Activated CD4-positive, alpha-beta T cell treated with anti-CD3 and anti-CD28 coated beads for 36 hours (primary cell): ENCODE measurements at regions not wholly inside any gene's neighbourhood (a gene's known extent, or its start where the extent isn't known, plus 50 kb on each side); places are given as distances from the start of the nearest gene placed in this dataset.

Experiments used
- ATAC-seq: fragments of 200-7000 bp; cut with Tn5 transposase; one replicate; pipeline ENCODE4 v1.10.0; 2021; ENCODE audit warnings: mild to moderate bottlenecking, moderate library complexity
- CTCF ChIA-PET: fragments of 350-600 bp; sonication (Branson Sonifier 250); formaldehyde crosslinking; loops from one replicate; lab custom pipeline; 2021; ENCODE audit warnings: antibody characterized with exemption; lab: Charles Lee
- POLR2A ChIA-PET: fragments of 350-600 bp; sonication (Branson Sonifier 250); formaldehyde crosslinking; loops from one replicate; lab custom pipeline; 2021; ENCODE audit warnings: antibody characterized with exemption, inconsistent platforms; lab: Charles Lee
- DNase-seq: peaks from one replicate; pipeline ENCODE4 v3.0.0-alpha.2; 2020
- H3K27ac Mint-ChIP-seq: one replicate; pipeline ENCODE4 v1.8.0; 2021; ENCODE audit warnings: mixed read lengths
- H3K27me3 Mint-ChIP-seq: one replicate; pipeline ENCODE4 v1.8.0; 2021; ENCODE audit warnings: mixed read lengths
- H3K36me3 Mint-ChIP-seq: one replicate; pipeline ENCODE4 v1.8.0; 2021; ENCODE audit warnings: low read depth, mixed read lengths
- H3K4me1 Mint-ChIP-seq: one replicate; pipeline ENCODE4 v1.8.0; 2021; ENCODE audit warnings: mixed read lengths
- H3K4me3 Mint-ChIP-seq: one replicate; pipeline ENCODE4 v1.8.0; 2021; ENCODE audit warnings: mild to moderate bottlenecking, moderate library complexity, mixed read lengths
- H3K9me3 Mint-ChIP-seq: one replicate; pipeline ENCODE4 v1.8.0; 2021; ENCODE audit warnings: low read depth, mixed read lengths
- intact Hi-C, 2 experiments: fragments of 100-400 bp; cut with DNase I in 1 of 2; cut with micrococcal nuclease in 1 of 2; formaldehyde crosslinking; loops; one replicate each; pipeline versions ENCODE4 v1.14.2 to v1.15.1; 2022 to 2024; cut with DNase I, micrococcal nuclease

GRCh38 chr13:59408738-59409137 lies 755.0 kb downstream of the DIAPH3 start:
- CTCF ChIA-PET, result interaction anchor here (0.6 kb wide), 1 partner anchor 266 kb away, joined by 3 read pairs; no protein-coding TSS in a partner anchor
- H3K4me3 Mint-ChIP-seq, result no peak overlapping the region
- no peak overlapping the region for H3K27ac Mint-ChIP-seq
- DNase-seq (no peak), ATAC-seq (no peak)
- H3K4me1 Mint-ChIP-seq, result peaks cover 13% of the 10 kb centered on the region
- POLR2A ChIA-PET, result no interaction called here
- intact Hi-C loops, result no loop called here
- H3K9me3 Mint-ChIP-seq, result peaks cover 10% of the 10 kb centered on the region
- H3K27me3 Mint-ChIP-seq, result peaks cover 2% of the 10 kb centered on the region
- no peaks in the 10 kb centered on the region for H3K36me3 Mint-ChIP-seq

- H3K9me3 Mint-ChIP-seq, result peaks cover 10% of the 10 kb centered on the region
- CTCF ChIA-PET, result interaction anchor here (0.6 kb wide), 1 partner anchor 265 kb away, joined by 3 read pairs; no protein-coding TSS in a partner anchor
- H3K4me1 Mint-ChIP-seq, result peaks cover 13% of the 10 kb centered on the region
- H3K27ac Mint-ChIP-seq, result no peak overlapping the region
- no peak overlapping the region for H3K4me3 Mint-ChIP-seq
- intact Hi-C loops, result no loop called here
- H3K27me3 Mint-ChIP-seq, result peaks cover 2% of the 10 kb centered on the region
- DNase-seq (no peak), ATAC-seq (no peak)
- POLR2A ChIA-PET, result no interaction called here
- H3K36me3 Mint-ChIP-seq, result no peaks in the 10 kb centered on the region
These were observed 754.5 kb downstream of the DIAPH3 start for GRCh38 chr13:59409211-59409610.

GRCh38 chr13:59409634-59410200 lies 754.0 kb downstream of the DIAPH3 start:
- no peak for DNase-seq
- Mint-ChIP-seq H3K4me3 (no peak overlapping the region), H3K36me3 (no peaks in the 10 kb centered on the region), H3K4me1 (peaks cover 13% of the 10 kb centered on the region), H3K27me3 (peaks cover 2% of the 10 kb centered on the region), H3K9me3 (peaks cover 10% of the 10 kb centered on the region), H3K27ac (no peak overlapping the region)
- POLR2A ChIA-PET, result no interaction called here
- intact Hi-C loops, result no loop called here
- no peak for ATAC-seq
- CTCF ChIA-PET, result no interaction called here

GRCh38 chr13:59413126-59413525 lies 750.6 kb downstream of the DIAPH3 start:
- H3K4me3 Mint-ChIP-seq, result no peak overlapping the region
- H3K36me3 Mint-ChIP-seq, result no peaks in the 10 kb centered on the region
- intact Hi-C loops, result no loop called here
- POLR2A ChIA-PET, result no interaction called here
- no peak for ATAC-seq
- H3K27me3 Mint-ChIP-seq, result peaks cover 5% of the 10 kb centered on the region
- no peaks in the 10 kb centered on the region for H3K4me1 Mint-ChIP-seq
- DNase-seq, result no peak
- CTCF ChIA-PET, result no interaction called here
- H3K27ac Mint-ChIP-seq, result no peak overlapping the region
- H3K9me3 Mint-ChIP-seq, result no peaks in the 10 kb centered on the region

GRCh38 chr13:59414006-59414405 lies 749.7 kb downstream of the DIAPH3 start:
- Mint-ChIP-seq H3K27me3 (peaks cover 5% of the 10 kb centered on the region), H3K36me3 (no peaks in the 10 kb centered on the region), H3K4me1 (no peaks in the 10 kb centered on the region), H3K4me3 (no peak overlapping the region), H3K27ac (no peak overlapping the region), H3K9me3 (no peaks in the 10 kb centered on the region)
- ChIA-PET POLR2A (no interaction called here), CTCF (no interaction called here)
- intact Hi-C loops, result no loop called here
- DNase-seq (no peak), ATAC-seq (no peak)

- H3K4me3 Mint-ChIP-seq, result no peak overlapping the region
- peaks cover 2% of the 10 kb centered on the region for H3K9me3 Mint-ChIP-seq
- intact Hi-C loops, result no loop called here
- ChIA-PET CTCF (no interaction called here), POLR2A (no interaction called here)
- no peaks in the 10 kb centered on the region for H3K4me1 Mint-ChIP-seq
- no peak overlapping the region for H3K27ac Mint-ChIP-seq
- ATAC-seq (no peak), DNase-seq (no peak)
- H3K27me3 Mint-ChIP-seq, result peaks cover 7% of the 10 kb centered on the region
- no peaks in the 10 kb centered on the region for H3K36me3 Mint-ChIP-seq
These were observed 748.2 kb downstream of the DIAPH3 start for GRCh38 chr13:59415498-59415897.

GRCh38 chr13:59416561-59416960 lies 747.2 kb downstream of the DIAPH3 start:
- Mint-ChIP-seq H3K27ac (no peak overlapping the region), H3K4me1 (no peaks in the 10 kb centered on the region), H3K4me3 (no peak overlapping the region), H3K36me3 (no peaks in the 10 kb centered on the region), H3K27me3 (peaks cover 7% of the 10 kb centered on the region), H3K9me3 (peaks cover 2% of the 10 kb centered on the region)
- DNase-seq (no peak), ATAC-seq (no peak)
- ChIA-PET POLR2A (no interaction called here), CTCF (no interaction called here)
- intact Hi-C loops, result no loop called here

- DNase-seq (no peak), ATAC-seq (no peak)
- no peaks in the 10 kb centered on the region for H3K36me3 Mint-ChIP-seq
- H3K27me3 Mint-ChIP-seq, result peaks cover 2% of the 10 kb centered on the region
- intact Hi-C loops, result no loop called here
- H3K27ac Mint-ChIP-seq, result no peak overlapping the region
- ChIA-PET POLR2A (no interaction called here), CTCF (interaction anchor here (0.6 kb wide), 1 partner anchor 883 kb away, joined by 3 read pairs; no protein-coding TSS in a partner anchor)
- no peaks in the 10 kb centered on the region for H3K4me1 Mint-ChIP-seq
- H3K9me3 Mint-ChIP-seq, result peaks cover 2% of the 10 kb centered on the region
- no peak overlapping the region for H3K4me3 Mint-ChIP-seq
These were observed 741.1 kb downstream of the DIAPH3 start for GRCh38 chr13:59422646-59423045.

GRCh38 chr13:59423708-59424340 lies 739.9 kb downstream of the DIAPH3 start:
- Mint-ChIP-seq H3K27me3 (peaks cover 2% of the 10 kb centered on the region), H3K9me3 (peaks cover 2% of the 10 kb centered on the region), H3K27ac (no peak overlapping the region), H3K36me3 (no peaks in the 10 kb centered on the region), H3K4me3 (no peak overlapping the region), H3K4me1 (no peaks in the 10 kb centered on the region)
- DNase-seq (no peak), ATAC-seq (no peak)
- ChIA-PET POLR2A (no interaction called here), CTCF (interaction anchor here (0.9 kb wide), 1 partner anchor 32 kb away, joined by 4 read pairs; no protein-coding TSS in a partner anchor)
- intact Hi-C loops, result no loop called here

GRCh38 chr13:59424661-59425060 lies 739.1 kb downstream of the DIAPH3 start:
- peaks cover 4% of the 10 kb centered on the region for H3K9me3 Mint-ChIP-seq
- H3K36me3 Mint-ChIP-seq, result no peaks in the 10 kb centered on the region
- H3K4me3 Mint-ChIP-seq, result no peak overlapping the region
- ATAC-seq, result no peak
- ChIA-PET POLR2A (no interaction called here), CTCF (interaction anchor here (0.9 kb wide), 1 partner anchor 33 kb away, joined by 4 read pairs; no protein-coding TSS in a partner anchor)
- DNase-seq, result no peak
- H3K4me1 Mint-ChIP-seq, result no peaks in the 10 kb centered on the region
- H3K27ac Mint-ChIP-seq, result no peak overlapping the region
- H3K27me3 Mint-ChIP-seq, result peaks cover 2% of the 10 kb centered on the region
- intact Hi-C loops, result no loop called here

GRCh38 chr13:59425211-59425741 lies 738.5 kb downstream of the DIAPH3 start:
- H3K27me3 Mint-ChIP-seq, result peaks cover under 1% of the 10 kb centered on the region
- H3K27ac Mint-ChIP-seq, result no peak overlapping the region
- peaks cover 4% of the 10 kb centered on the region for H3K9me3 Mint-ChIP-seq
- H3K4me1 Mint-ChIP-seq, result no peaks in the 10 kb centered on the region
- DNase-seq (no peak), ATAC-seq (no peak)
- ChIA-PET CTCF (no interaction called here), POLR2A (no interaction called here)
- H3K36me3 Mint-ChIP-seq, result no peaks in the 10 kb centered on the region
- intact Hi-C loops, result no loop called here
- no peak overlapping the region for H3K4me3 Mint-ChIP-seq

GRCh38 chr13:59435024-59435423 lies 728.7 kb downstream of the DIAPH3 start:
- intact Hi-C loops, result no loop called here
- Mint-ChIP-seq H3K27me3 (no peaks in the 10 kb centered on the region), H3K27ac (no peak overlapping the region), H3K4me3 (no peak overlapping the region), H3K9me3 (peaks cover 28% of the 10 kb centered on the region), H3K36me3 (no peaks in the 10 kb centered on the region), H3K4me1 (peaks cover 2% of the 10 kb centered on the region)
- DNase-seq (no peak), ATAC-seq (no peak)
- POLR2A ChIA-PET, result no interaction called here
- CTCF ChIA-PET, result no interaction called here
